Peyer's patch (tissue), 4 donors: ENCODE measurements at regions not wholly inside any gene's neighbourhood (a gene's known extent, or its start where the extent isn't known, plus 50 kb on each side); places are given as distances from the start of the nearest gene placed in this dataset.

Experiments
- DNase-seq, 3 donors: peaks; one replicate each; pipeline ENCODE4 v3.0.0-alpha.2; 2017 to 2019
- H3K27ac ChIP-seq, 4 donors: fragments of 200-600 bp; sonication (generic); one replicate each; pipeline ENCODE4 v1.5.1; 2016 to 2019
- H3K27me3 ChIP-seq, 2 donors: fragments of 200-600 bp; sonication (generic); one replicate each; pipeline ENCODE4 v1.5.1; 2019
- H3K36me3 ChIP-seq, 3 donors: fragments of 200-600 bp; sonication (generic); one replicate each; pipeline ENCODE4 v1.5.1; 2016 to 2019
- H3K4me1 ChIP-seq, 4 donors: fragments of 200-600 bp; sonication (generic); one replicate each; pipeline ENCODE4 v1.5.1; 2016 to 2019
- H3K4me3 ChIP-seq, 4 donors: fragments of 200-600 bp; sonication (generic); 1 replicate in 3 of 4; 2 replicates in 1 of 4; pipeline ENCODE4 v1.5.1; 2016 to 2019; ENCODE audit warnings: mild to moderate bottlenecking in 1 of 4
- H3K9me3 ChIP-seq, 4 donors: fragments of 200-600 bp; sonication (generic); one replicate each; pipeline ENCODE4 v1.5.1; 2016 to 2019; ENCODE audit warnings: mild to moderate bottlenecking in 1 of 4
- CTCF ChIP-seq, 6 experiments: fragments of 450-650 bp in 4 of 6; fragments of 200-600 bp in 2 of 6; sonication (generic) in 1 of 6; IDR thresholded peaks; one replicate each; pipeline ENCODE4 v1.5.1; 2017 to 2019; ENCODE audit warnings: antibody characterized with exemption in 6 of 6, mild to moderate bottlenecking in 3 of 6, moderate library complexity in 1 of 6
- POLR2A ChIP-seq, 2 donors: fragments of 450-650 bp; IDR thresholded peaks; one replicate each; pipeline ENCODE4 v1.5.1; 2017; ENCODE audit warnings: antibody characterized with exemption in 2 of 2, mild to moderate bottlenecking in 2 of 2, moderate library complexity in 2 of 2

GRCh38 chr22:48778308-48779195, 1049.1 kb downstream of the BRD1 start:
- Histone ChIP-seq H3K36me3 (no peaks in the 10 kb centered on the region), H3K4me3 (no peak overlapping the region), H3K4me1 (no peaks in the 10 kb centered on the region), H3K27me3 (no peaks in the 10 kb centered on the region), H3K9me3 (peaks cover 0 to 10% (median 3%) of the 10 kb centered on the region in 4 donors), H3K27ac (no peak overlapping the region)
- DNase-seq = peak in 1 of 3 donors; percentile 5
- TF ChIP-seq POLR2A (IDR thresholded peaks at IDR 0.05) (no peak), CTCF (IDR thresholded peaks at IDR 0.05) (no peak)

- peak in 1 of 3 donors; percentile 3 for DNase-seq
These were observed 1055.3 kb downstream of the BRD1 start for GRCh38 chr22:48772286-48772907.

GRCh38 chr22:48765595-48765994, 1062.1 kb downstream of the BRD1 start:
- H3K27ac ChIP-seq = no peak overlapping the region
- H3K4me3 ChIP-seq = no peak overlapping the region
- no peaks in the 10 kb centered on the region for H3K9me3 ChIP-seq
- H3K27me3 ChIP-seq = no peaks in the 10 kb centered on the region
- H3K36me3 ChIP-seq = no peaks in the 10 kb centered on the region
- TF ChIP-seq POLR2A (IDR thresholded peaks at IDR 0.05) (no peak), CTCF (IDR thresholded peaks at IDR 0.05) (no peak)
- DNase-seq = peak in 2 of 3 donors; percentile 9 to 27
- no peaks in the 10 kb centered on the region for H3K4me1 ChIP-seq

More at GRCh38 chr22:48772286-48772907, 1055.3 kb downstream of the BRD1 start:
- peaks cover 0 to 10% (median under 1%) of the 10 kb centered on the region in 4 donors for H3K9me3 ChIP-seq
- H3K4me1 ChIP-seq = no peaks in the 10 kb centered on the region
- TF ChIP-seq POLR2A (IDR thresholded peaks at IDR 0.05) (no peak), CTCF (IDR thresholded peaks at IDR 0.05) (no peak)
- no peaks in the 10 kb centered on the region for H3K27me3 ChIP-seq
- no peaks in the 10 kb centered on the region for H3K36me3 ChIP-seq
- no peak overlapping the region for H3K27ac ChIP-seq
- no peak overlapping the region for H3K4me3 ChIP-seq

GRCh38 chr22:48761546-48761945, 1066.1 kb downstream of the BRD1 start:
- Histone ChIP-seq H3K4me3 (no peak overlapping the region), H3K27me3 (no peaks in the 10 kb centered on the region), H3K27ac (no peak overlapping the region), H3K36me3 (no peaks in the 10 kb centered on the region), H3K9me3 (no peaks in the 10 kb centered on the region), H3K4me1 (no peaks in the 10 kb centered on the region)
- DNase-seq = peak in 2 of 3 donors; percentile 14
- no peak for TF ChIP-seq CTCF (IDR thresholded peaks at IDR 0.05)
- no peak for TF ChIP-seq POLR2A (IDR thresholded peaks at IDR 0.05)

- peak in 2 of 3 donors; percentile 7 to 19 for DNase-seq
- TF ChIP-seq POLR2A (IDR thresholded peaks at IDR 0.05) (no peak), CTCF (IDR thresholded peaks at IDR 0.05) (no peak)
- no peak overlapping the region for H3K4me3 ChIP-seq
- H3K27ac ChIP-seq = no peak overlapping the region
- no peaks in the 10 kb centered on the region for H3K36me3 ChIP-seq
- H3K4me1 ChIP-seq = no peaks in the 10 kb centered on the region
- no peaks in the 10 kb centered on the region for H3K27me3 ChIP-seq
- no peaks in the 10 kb centered on the region for H3K9me3 ChIP-seq
These were observed 1066.9 kb downstream of the BRD1 start for GRCh38 chr22:48760481-48761390.
